NCI-H524 (cell line): ENCODE measurements at regions not wholly inside any gene's neighbourhood (a gene's known extent, or its start where the extent isn't known, plus 50 kb on each side); places are given as distances from the start of the nearest gene placed in this dataset.
"Not testable (repeated sequence)": the region's sequence is repeated elsewhere in the genome, so short reads cannot be mapped to it uniquely, and the experiment has no call there.

ENCODE experiments used
- DNase-seq, 2 experiments: peaks; one replicate each; lab custom pipeline; 2025; lab: John Stamatoyannopoulos, UW

DNA sequence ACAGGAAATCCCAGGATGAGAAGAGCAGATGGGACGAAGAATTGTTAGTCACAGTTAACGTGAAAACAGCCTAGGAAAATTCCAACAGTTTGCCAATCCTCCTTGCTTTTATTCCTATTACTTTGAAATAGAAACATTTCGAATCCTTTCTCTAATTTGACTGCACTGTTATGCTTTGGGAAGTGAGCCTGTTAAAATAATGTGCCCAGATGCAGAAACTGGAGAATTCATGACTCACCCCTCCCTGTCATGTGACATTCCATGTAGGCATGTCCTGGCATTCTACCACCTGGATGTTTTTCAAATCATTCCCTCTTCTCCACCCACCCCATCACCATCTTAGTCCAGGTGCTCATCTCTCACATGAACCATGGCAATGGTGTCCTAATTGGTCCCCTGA, 107.3 kb downstream of the MINAR1 start:
- no peak for DNase-seq

DNA sequence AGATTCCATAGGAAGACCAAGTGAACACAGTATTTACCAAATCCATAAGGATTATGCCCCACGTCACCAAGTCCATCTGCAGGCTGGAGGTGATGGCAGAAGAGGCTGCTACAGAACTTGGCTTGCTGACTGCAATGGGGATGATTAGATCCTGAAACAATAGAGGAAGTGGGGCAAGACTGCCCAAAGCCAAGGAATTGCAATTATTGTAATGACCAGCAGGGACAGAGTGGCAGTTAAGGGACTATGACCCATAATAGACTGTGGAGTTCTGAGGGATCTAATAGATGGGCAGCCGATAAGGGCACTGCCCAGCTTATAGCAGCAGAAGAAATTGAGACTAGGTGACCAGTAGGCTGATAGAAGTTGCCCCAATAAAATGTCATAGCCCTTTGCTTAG, 108.4 kb downstream of the MINAR1 start:
- no peak for DNase-seq

DNA sequence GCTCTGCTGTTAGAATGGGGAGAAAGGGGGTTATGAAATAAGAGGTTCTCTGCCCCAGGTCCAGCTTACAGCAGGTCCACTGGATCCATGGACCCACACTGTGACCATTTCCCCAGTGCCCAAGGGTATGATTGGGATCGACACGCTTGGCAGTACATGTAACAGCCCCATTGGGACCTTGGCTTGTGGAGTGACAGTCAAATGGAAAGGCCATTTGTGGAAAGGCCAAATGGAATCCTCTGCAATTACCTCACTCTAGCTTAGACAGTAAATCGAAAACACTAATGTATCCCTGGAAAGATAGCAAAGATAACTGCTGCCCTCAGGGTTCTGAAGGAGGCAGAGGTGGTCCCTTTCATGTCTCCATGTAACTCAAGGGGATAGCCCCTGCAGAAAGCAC, 109.1 kb downstream of the MINAR1 start:
- DNase-seq = no peak

DNA sequence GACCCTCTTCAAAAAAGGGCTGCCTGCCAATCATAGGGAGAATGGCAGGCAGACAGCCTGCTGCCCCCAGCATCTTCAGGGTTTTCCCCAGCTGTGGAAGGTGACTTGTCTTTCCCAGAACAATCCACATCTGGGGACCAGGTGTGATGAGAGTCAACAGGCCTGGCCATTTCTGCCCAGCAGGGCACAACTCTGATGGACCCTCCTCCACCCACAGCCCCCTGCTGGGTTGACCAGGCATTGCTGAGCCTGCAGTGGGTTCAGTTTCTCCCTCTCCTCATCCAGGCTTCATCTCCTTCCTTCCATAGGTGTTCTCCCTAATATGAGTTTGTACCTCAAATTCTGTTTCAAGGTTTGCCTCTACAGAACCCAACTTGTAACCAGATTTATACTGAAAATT, 111.0 kb downstream of the MINAR1 start:
- no peak for DNase-seq

DNA sequence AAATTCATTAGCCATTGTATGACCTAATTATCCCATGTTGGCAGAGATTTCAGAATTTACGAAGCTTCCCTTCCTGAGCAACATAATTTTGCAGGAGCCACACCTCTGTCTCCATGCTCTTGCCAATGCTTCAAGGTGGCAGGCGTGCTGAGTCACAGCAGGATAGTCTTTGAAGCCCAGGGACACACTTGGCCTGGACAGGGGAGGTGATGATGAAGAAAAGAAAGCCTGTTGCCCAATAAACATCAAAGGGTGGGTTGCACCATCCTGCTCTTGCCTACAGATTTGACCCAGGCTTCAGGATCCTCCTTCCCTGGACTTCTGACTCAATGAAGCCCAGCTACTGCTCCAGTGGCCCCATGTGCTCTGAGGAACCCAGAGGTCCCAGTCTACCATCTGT, 117.1 kb downstream of the MINAR1 start:
- no peak for DNase-seq

DNA sequence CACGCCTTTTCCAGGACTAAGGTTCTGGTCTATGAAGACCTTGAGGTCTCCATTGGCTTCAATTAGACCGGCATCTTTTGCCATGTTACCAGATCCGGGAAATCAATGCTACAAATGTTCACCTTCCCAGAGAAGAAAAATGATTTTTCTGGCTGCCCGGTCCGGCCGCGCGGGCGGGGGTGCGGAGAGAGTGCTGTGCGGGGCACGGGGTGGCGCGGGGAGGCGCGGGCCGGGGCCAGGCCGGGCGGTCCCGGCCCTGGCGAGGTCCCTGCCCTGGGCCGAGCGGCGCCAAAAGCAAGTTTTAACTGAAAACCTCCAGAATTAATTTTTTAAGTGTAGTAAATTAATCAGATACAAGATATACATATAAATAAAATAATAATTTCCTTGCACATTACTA, 128.2 kb downstream of the MINAR1 start:
- DNase-seq = no peak

DNA sequence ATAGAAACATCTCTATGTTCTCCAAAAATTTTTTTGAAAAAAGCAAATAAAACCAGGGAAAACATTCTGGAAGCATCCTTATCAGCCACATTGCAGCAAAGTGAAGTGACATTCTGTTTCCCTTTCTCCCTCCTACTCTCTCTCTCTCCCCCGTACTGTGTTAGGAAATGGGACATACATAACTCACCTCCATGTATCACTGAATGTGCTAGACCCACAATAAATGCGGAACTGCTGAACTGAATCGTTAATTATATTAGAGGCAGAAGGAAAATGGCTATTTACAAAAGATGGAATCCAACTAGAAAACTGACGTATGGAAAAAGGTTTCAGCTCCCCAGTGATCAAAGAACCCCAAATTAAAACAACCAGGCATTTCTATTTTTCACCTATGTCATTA, 129.8 kb downstream of the MINAR1 start:
- DNase-seq = no peak

DNA sequence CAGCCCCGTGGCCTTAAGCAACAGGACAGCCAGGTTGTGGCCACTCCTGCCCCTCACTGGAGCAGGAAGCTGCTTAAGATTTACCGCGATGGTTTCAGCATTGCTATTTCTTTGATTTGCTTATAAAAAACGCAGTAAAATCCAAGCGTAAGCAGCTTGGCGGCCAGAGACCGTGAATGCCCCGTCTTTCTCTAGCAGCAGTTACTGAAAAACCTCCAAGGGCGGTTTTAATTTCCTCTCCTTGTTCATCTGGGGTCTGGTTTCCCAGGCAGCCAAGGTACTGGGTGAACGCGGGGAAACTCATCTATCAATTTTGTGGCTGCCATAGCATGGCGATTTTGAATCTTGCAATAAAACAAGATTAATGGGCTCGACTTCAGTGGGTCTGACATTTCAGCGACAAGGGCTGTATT, 130.3 kb downstream of the MINAR1 start:
- no peak for DNase-seq

DNA sequence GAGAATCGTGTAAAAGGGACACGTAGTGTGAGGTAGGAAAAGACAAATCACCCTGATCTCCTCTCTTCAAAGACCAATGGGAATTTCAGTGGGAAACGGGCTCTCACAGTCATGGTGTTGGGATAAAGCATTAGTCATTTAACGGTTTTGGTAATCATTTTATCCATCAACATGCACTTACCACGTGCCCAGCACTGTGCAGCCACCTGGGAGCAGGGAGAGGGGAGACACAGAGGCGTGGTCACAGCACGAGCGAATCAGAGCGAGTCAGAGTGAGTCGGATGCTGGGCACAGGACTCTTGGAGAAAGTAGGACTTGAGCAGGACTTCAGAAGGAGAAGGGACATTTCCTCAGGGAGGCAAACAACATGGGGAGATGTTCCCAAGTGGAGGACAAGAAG, 130.8 kb downstream of the MINAR1 start:
- no peak for DNase-seq

DNA sequence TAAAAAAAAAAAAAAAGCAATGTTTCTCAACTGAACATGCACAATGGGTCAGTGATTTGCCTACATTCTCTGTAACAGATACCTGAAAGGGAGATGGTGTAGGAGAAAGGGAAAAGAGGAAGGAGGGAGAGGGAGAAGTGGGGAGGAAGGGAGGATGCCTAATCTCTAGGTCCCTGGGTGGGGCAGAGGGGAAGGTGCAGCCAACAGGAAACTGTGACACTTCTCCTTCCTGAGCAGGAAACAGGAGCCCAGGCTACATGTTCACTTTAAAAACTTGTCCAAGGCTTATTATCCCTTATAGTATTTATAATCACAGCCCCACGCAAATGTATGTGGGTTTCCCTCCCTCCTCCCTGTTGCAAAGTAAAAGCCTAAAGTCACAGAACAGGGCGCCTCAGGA, 137.9 kb downstream of the MINAR1 start:
- DNase-seq = no peak

DNA sequence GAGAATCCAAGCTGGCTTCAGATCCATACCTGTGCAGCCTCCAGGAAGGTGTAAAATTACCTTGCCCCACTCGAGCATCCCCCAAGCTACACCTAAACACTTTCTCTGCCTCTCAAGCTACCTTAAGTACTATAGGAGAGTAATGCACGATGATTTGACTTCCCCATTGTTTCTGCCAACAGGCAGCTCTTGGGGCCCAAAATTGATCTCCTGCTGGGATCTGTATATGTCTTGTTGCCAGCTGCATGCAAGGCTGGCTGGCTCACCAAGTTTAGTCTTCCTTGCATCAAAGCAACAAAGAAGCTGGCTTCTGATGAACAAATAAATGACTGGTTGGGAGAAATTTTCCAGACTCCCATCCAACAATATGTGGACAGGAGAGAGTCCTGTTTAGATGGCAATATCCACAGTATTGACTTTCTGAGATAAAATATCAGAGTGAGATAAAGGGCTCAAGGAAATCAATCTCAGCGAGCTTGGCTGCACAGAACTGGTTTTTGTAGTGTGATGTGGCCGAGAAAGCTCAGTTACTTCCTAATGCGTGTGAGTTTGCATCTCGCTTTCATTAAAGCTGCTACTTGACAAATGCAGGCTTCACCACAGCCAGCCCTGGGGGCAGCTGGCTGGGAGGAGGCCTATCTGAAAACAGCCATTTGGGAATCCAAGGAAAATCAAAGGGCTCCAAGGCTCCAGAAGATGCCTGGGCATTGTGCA, 140.7 kb downstream of the MINAR1 start:
- no peak for DNase-seq

DNA sequence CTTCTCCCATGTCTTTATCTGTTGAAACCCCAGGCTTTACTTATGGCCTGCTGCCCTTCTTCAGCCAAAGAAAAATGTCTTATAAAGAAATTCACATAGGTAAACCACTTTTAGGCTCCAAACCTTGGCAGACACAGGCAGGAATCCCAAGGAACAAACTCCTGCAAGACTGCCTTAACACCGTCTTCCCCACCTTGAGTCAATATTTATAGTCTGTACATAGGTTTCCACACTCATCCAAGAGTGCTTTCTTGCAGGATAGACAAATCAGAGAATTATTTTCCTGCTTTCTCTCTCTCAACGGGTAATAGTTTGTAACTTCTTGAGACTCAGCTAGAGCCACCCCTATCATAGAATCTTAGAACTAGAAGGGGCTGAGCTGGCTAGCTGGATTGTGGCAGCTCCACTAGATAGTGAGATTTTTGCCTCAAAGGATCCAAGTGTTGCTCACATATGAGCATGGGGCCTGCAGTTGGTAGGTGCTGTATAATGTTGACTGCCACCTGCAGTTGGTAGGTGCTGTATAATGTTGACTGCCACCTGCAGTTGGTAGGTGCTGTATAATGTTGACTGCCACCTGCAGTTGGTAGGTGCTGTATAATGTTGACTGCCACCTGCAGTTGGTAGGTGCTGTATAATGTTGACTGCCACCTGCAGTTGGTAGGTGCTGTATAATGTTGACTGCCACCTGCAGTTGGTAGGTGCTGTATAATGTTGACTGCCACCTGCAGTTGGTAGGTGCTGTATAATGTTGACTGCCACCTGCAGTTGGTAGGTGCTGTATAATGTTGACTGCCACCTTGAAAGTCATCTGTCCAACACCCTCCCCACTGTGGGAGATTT, 142.5 kb downstream of the MINAR1 start:
- DNase-seq = not testable (repeated sequence)

DNA sequence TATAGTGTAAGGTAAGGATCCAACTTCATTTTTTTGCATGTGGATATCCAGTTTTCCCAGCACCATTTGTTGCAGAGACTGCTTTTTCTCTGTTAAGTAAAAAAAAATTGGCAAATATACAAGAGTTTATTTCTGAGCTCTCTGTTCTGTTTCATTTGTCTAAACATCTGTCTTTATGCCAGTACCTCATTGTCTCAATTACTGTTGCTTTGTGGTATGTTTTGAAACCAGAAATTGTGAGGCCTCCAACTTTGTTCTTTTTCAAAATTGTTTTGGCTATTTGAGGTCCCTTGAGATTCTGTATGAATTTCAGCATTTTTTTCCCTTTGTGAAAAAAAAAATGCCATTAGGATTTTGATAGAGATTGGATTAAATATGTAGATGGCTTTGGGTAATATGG, 150.5 kb downstream of the MINAR1 start:
- DNase-seq = no peak

DNA sequence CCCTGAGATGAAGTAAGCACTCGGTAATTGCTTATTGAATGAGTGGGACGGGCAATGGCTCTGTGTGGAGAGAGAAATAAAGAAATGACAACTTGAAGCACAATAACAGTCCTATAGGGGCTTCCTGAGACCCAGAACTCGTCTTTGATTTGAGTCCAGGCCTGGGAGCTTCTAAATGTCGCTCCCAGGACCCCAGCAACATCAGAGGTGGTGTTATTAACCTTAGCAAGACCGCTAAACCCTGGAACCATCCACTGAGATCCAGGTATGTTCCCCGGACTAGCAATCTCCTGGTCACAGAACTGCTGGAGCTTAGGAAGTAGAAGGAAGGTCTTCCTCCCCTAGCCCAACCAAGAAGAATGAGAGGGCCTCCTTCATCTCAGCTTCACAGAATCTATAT, 160.0 kb downstream of the MINAR1 start:
- DNase-seq = no peak

DNA sequence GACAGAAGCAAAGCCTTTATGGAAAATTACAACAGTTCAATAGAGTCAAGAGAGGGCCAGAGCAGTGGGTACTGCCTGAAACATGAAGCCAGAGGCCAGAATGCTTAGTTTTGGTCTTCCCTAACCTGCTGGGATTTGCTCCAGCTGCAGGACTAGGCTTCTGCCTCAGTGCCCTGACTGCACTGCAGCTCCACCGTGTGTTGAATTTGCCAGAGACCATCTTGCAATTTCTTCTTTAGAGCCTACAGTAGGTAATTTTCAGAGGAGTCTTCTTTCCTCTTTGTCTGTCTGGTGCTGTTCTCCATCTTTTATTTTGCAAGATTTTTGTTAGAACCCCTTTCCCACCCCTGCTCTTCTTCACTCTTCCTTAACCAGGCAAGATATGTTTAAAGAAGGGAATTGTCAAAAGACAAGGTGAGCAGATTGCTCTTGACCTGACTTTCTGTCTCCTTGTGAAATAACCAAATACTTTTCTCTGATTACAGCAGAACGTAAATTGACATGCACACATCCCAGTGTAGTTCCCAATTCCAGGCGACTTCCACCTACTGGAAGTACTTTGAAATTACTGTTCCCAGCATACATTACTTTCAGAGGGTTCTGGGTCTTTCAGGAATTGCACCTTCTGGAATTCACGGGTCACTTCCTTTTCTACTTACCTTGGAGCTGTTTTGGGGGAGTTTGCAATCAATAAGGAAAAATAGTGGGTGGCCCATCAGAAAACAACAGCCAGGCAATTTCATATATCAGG, 161.2 kb downstream of the MINAR1 start:
- peak in 1 of 2 experiments; percentile 37 for DNase-seq

DNA sequence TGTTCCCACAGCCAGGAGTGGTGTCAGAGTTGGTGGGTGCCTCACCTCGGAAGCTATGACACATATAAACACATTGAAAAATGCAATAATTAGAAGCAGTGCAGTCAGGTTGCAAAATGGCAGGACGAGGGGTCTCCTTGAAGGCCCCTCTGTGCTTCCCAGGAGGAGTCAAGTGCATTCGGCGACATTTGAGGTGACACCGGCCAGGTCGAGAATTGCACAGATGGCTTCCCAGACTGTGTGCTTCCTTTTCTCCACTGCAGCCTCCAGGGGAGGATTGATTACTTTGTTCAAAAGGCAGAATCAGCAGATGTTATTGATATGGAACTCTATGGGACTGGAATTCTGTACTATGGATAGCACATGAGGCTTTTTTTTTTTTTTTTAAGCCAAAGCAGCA, 163.2 kb downstream of the MINAR1 start:
- DNase-seq = peak; percentile 48 to 82

DNA sequence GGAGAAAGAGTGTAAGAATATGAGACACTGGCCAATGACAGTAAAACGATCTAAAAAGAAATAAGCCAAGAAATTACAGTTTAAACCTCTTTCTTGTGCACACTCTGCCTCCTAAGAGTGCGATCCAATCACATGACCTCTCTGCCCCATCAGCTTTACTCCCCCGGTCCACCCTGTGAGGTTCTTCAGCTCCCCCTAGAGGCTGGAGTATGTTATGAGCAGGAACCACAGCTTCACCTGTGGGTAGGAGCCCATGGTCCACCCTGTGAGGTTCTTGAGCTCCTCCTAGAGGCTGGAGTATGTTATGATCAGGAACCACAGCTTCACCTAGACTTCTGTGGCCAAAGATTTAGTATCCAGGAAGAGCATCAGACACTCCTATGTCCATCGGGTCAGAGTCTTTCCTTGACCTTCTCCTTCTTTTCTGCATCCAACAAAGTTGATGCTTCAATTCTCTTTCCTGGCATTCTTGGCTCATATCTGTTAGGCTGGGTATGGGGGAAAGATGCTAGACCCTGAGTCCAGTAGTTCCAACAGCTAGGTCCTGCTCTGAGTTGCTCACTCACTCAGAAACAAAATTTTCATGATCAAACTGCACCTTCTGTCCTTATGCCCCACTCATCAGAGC, 164.0 kb downstream of the MINAR1 start:
- DNase-seq = peak; percentile 98 to 99

DNA sequence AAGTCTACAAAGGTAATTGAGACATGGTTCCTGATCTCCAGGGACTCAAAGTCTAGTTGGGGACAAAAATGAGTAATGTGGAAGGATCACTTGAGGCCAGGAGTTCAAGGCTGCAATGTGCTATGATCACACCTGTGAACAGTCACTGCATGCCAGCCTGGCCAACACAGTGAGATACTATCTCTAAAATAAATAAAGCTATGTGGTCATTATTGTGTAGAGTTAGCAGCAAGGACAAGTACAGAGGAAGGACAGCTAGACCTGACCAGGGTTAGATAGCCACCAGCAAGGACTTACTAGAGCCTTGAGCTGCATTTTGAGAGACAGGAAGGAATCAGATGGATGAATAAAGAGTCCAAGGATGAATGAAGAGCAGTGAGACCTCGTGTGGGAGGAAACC, 166.5 kb downstream of the MINAR1 start:
- no peak for DNase-seq

DNA sequence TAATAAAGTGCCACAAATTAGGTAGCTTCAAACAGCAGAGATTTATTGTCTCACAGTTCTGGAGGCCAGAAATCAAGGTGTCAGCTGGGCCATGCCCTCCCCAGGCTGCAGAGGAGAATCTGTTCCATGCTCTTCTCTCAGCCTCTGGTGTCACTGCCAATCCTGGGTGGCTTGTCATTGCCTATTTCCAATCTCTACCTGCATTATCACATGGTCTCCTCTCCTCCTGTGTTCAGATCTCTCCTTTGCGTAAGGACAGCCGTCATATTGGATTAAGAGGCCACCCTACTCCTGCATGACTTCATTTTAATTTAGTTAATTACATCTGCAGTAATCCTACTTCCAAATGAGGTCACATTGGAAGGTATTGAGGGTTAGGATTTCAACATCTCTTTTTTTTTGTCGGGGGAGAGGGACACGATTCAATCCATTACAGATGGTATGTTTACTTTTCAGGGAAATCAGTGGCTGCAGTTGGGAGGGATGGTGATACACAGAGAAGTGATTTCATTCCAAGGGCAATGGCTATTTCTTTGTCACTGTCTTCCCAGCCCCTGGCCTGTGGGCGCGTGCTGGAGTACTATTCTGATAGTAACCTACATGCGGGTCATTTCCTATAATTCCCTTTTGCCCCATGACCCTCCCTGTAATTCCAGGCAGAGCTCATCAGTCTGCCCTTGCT, 169.4 kb downstream of the MINAR1 start:
- no peak for DNase-seq

DNA sequence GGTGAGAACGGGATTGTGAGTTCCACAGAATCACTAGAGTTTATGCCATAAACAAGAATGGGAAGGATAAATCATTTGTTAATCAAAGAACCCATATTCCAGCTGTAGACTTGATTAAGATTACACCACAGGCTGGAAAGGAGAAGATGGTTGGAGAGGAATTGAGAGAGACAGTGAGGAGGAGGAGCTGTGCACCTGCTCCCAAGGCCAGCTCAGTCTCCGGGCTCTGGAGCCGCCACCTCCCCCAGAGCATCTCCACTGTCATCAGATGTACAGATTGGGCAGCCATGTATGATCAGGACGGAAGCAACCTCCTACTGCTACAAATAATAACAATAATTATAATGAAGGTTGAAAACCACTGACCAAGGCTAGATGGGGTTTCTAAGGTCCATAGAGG, 170.0 kb downstream of the MINAR1 start:
- DNase-seq = no peak

DNA sequence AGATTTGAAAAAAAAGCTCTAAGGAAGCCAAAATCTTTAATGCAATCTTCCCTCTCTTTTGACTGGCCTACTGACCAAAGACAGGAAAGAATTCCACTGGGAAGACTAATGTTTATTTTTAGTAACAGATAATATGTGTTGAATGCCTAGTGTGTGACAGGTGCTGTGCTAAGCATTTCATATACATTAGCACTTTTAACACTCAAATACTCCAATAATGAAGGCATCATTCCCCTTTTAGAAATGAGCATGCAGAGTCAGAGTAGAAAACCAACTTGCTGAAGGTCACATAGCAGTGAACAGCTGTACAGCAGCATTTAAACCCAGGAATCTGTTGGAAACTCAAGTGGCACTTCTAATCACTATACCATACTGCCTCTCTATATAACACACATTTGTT, 170.6 kb downstream of the MINAR1 start:
- DNase-seq = peak; percentile 18 to 74

DNA sequence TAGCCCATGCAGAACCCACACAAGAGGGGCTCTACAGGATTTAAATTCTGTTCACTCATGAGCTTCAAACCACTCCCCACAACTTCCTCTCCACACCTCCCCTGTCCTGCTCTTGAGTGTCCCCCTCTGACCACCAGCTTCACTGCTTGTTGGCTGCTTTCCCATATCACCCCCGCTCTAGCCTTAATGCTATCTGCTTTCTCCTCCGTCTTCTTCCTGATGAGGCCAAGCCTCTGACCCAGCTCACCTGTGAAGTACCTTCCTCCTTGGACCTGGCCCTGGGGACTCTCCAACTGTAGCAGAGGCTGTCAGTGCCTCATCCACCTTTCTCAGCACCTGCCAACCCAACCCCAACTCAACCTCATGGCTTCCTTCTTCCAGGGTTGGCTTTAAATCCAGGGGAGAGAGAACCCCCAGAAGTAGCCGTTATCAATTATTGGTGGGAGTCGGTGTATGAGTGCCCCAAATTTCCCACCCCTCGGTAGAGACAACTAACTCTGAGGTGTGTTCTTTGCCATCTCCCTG, 174.8 kb downstream of the MINAR1 start:
- DNase-seq = no peak
